ENCODE measurements at regions not wholly inside any gene's neighbourhood (a gene's known extent, or its start where the extent isn't known, plus 50 kb on each side); places are given as distances from the start of the nearest gene placed in this dataset.

- Mint-ChIP-seq H3K4me3 (no peak overlapping the region), H3K27me3 (peaks cover 1% of the 10 kb centered on the region), H3K27ac (no peak overlapping the region), H3K36me3 (ENCODE audit: low read depth) (no peaks in the 10 kb centered on the region), H3K9me3 (ENCODE audit: low read depth) (peaks cover 9% of the 10 kb centered on the region), H3K4me1 (no peaks in the 10 kb centered on the region)
- ATAC-seq (no peak), DNase-seq (no peak)
- ChIA-PET CTCF (no interaction called here), POLR2A (interaction anchor here (0.7 kb wide), 1 partner anchor 464 kb away, joined by 3 read pairs; no protein-coding TSS in a partner anchor)
- intact Hi-C loops (cut with DNase I, micrococcal nuclease): no loop called here
Observed at GRCh38 chr4:37001688-37002436, 242.7 kb upstream of the NWD2 start.

- Mint-ChIP-seq H3K36me3 (ENCODE audit: low read depth) (no peaks in the 10 kb centered on the region), H3K27ac (no peak overlapping the region), H3K4me1 (no peaks in the 10 kb centered on the region), H3K4me3 (no peak overlapping the region), H3K27me3 (peaks cover 1% of the 10 kb centered on the region), H3K9me3 (ENCODE audit: low read depth) (peaks cover 9% of the 10 kb centered on the region)
- intact Hi-C loops (cut with DNase I, micrococcal nuclease): no loop called here
- ChIA-PET CTCF (no interaction called here), POLR2A (no interaction called here)
- ATAC-seq (no peak), DNase-seq (no peak)
Observed at GRCh38 chr4:37002625-37003024, 241.9 kb upstream of the NWD2 start.

DNA sequence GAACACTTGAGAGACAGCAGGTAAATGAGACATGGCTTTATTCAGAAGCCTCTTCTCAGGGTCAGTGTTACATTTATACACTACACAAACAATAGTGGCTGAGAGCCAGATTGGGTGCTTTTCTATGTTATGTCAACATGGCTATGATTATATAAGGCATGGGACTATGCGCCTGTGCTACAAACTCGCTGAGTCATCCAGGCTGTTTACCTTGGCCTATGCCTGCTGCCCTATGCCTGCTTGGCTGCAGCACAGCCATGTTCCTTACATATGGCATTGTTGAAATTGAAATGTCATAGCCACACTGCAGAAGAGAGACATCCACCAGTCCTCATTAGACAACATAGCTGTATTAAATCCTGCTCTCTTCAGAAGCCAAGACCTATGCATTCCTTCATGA lies 236.3 kb upstream of the NWD2 start:
- Mint-ChIP-seq H3K27ac (no peak overlapping the region), H3K36me3 (ENCODE audit: low read depth) (no peaks in the 10 kb centered on the region), H3K4me3 (no peak overlapping the region), H3K4me1 (no peaks in the 10 kb centered on the region), H3K9me3 (ENCODE audit: low read depth) (peaks cover 7% of the 10 kb centered on the region), H3K27me3 (no peaks in the 10 kb centered on the region)
- ATAC-seq: no peak
- intact Hi-C loops (cut with DNase I, micrococcal nuclease): no loop called here
- DNase-seq: no peak
- ChIA-PET POLR2A (no interaction called here), CTCF (no interaction called here)

DNA sequence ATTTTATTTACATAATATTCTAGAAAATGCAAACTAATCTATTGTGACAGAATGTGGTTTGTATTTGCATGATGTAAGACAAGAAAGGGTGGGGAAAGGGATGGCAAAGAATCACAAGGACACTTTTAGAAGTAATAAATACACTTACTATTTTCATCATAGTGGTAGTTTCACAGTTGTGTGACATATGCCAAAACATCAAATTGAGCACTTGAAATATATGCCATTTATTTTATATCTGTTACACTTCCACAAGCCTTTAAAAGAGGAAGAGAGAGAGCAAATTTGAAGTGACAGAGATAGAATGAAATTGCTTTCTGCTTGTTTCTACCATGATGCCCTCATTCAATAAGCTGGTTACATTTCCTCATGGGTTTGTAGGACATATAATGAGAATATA lies 230.0 kb upstream of the NWD2 start:
- H3K36me3 Mint-ChIP-seq (ENCODE audit: low read depth): no peaks in the 10 kb centered on the region
- no peak overlapping the region for H3K4me3 Mint-ChIP-seq
- no peaks in the 10 kb centered on the region for H3K4me1 Mint-ChIP-seq
- no peak overlapping the region for H3K27ac Mint-ChIP-seq
- no peaks in the 10 kb centered on the region for H3K27me3 Mint-ChIP-seq
- DNase-seq (no peak), ATAC-seq (no peak)
- CTCF ChIA-PET: no interaction called here
- no peaks in the 10 kb centered on the region for H3K9me3 Mint-ChIP-seq (ENCODE audit: low read depth)
- POLR2A ChIA-PET: no interaction called here
- intact Hi-C loops (cut with DNase I, micrococcal nuclease): no loop called here

DNA sequence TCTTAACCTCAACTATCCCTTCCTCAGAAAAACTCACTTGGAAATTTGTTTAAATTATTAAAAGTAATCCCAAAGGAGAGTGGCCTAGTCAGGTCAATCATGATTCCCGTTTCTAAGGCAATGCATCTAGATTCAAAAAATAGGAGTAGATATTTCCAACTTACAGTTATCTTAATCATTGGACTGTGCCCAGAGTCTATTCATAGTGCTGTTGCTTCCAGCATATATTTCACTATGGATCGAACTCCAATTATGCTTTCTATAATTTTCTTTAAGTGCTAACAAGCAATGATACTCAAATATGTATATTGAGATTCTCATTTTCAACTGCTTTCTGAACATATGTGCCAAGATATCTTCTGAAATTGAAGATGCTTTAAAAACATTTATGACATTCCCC lies 229.2 kb upstream of the NWD2 start:
- intact Hi-C loops (cut with DNase I, micrococcal nuclease): no loop called here
- ChIA-PET CTCF (no interaction called here), POLR2A (no interaction called here)
- no peaks in the 10 kb centered on the region for H3K27me3 Mint-ChIP-seq
- no peaks in the 10 kb centered on the region for H3K4me1 Mint-ChIP-seq
- no peaks in the 10 kb centered on the region for H3K9me3 Mint-ChIP-seq (ENCODE audit: low read depth)
- H3K36me3 Mint-ChIP-seq (ENCODE audit: low read depth): no peaks in the 10 kb centered on the region
- ATAC-seq: no peak
- no peak overlapping the region for H3K4me3 Mint-ChIP-seq
- DNase-seq: no peak
- H3K27ac Mint-ChIP-seq: no peak overlapping the region

GRCh38 chr4:37023504-37023903 lies 221.0 kb upstream of the NWD2 start:
- ChIA-PET CTCF (no interaction called here), POLR2A (no interaction called here)
- no peak overlapping the region for H3K4me3 Mint-ChIP-seq
- no peaks in the 10 kb centered on the region for H3K36me3 Mint-ChIP-seq (ENCODE audit: low read depth)
- DNase-seq (no peak), ATAC-seq (peak; percentile 39)
- no peaks in the 10 kb centered on the region for H3K4me1 Mint-ChIP-seq
- H3K27ac Mint-ChIP-seq: no peak overlapping the region
- H3K9me3 Mint-ChIP-seq (ENCODE audit: low read depth): no peaks in the 10 kb centered on the region
- intact Hi-C loops (cut with DNase I, micrococcal nuclease): no loop called here
- peaks cover 2% of the 10 kb centered on the region for H3K27me3 Mint-ChIP-seq

DNA sequence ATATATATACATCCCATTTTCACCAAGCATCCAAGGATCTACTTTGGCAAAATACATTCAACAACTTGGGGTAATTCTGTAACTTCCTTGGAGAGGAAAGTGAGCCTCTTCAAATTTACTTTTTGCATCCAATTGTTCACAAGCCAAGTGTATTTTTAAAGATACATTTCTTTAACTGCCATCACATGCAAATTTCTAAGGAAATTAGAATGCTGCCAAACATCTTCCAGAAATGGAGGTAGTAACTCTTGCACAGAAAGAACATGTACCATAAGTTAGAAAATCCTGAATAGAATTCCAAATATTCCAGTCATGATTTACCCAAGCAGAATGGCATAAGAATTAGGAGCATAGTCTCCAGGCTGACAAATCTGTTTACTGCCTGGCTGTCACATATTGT lies 220.5 kb upstream of the NWD2 start:
- no peak for DNase-seq
- no peak for ATAC-seq
- POLR2A ChIA-PET: no interaction called here
- Mint-ChIP-seq H3K4me3 (no peak overlapping the region), H3K9me3 (ENCODE audit: low read depth) (no peaks in the 10 kb centered on the region), H3K4me1 (no peaks in the 10 kb centered on the region), H3K27ac (no peak overlapping the region), H3K36me3 (ENCODE audit: low read depth) (no peaks in the 10 kb centered on the region), H3K27me3 (peaks cover 2% of the 10 kb centered on the region)
- CTCF ChIA-PET: no interaction called here
- intact Hi-C loops (cut with DNase I, micrococcal nuclease): no loop called here

DNA sequence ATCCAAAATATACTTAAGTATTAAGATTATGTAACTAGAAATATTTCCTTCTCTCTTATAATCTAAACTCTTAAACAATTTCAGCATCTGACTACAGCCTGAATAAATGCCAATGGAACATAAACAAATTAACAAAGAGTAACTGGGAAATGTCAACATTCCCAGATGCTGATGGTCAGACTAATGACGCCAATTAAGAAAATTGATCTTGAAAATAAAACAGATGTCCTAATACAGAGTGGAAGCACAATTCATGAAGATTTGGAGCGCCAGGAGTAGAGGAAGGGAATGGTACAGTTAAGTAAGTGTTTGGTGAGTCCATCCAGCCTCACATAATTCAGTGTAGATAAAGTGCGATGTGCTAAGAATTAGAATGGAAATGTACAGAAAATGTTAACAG lies 203.7 kb upstream of the NWD2 start:
- no peaks in the 10 kb centered on the region for H3K36me3 Mint-ChIP-seq (ENCODE audit: low read depth)
- H3K4me1 Mint-ChIP-seq: no peaks in the 10 kb centered on the region
- H3K27me3 Mint-ChIP-seq: peaks cover 2% of the 10 kb centered on the region
- no peak for ATAC-seq
- no peak overlapping the region for H3K4me3 Mint-ChIP-seq
- POLR2A ChIA-PET: no interaction called here
- H3K27ac Mint-ChIP-seq: no peak overlapping the region
- H3K9me3 Mint-ChIP-seq (ENCODE audit: low read depth): peaks cover 2% of the 10 kb centered on the region
- intact Hi-C loops (cut with DNase I, micrococcal nuclease): no loop called here
- CTCF ChIA-PET: no interaction called here
- DNase-seq: no peak

GRCh38 chr4:37043342-37043741 lies 201.2 kb upstream of the NWD2 start:
- intact Hi-C loops (cut with DNase I, micrococcal nuclease): no loop called here
- no peak overlapping the region for H3K4me3 Mint-ChIP-seq
- no peaks in the 10 kb centered on the region for H3K9me3 Mint-ChIP-seq (ENCODE audit: low read depth)
- ATAC-seq (no peak), DNase-seq (no peak)
- H3K27ac Mint-ChIP-seq: no peak overlapping the region
- CTCF ChIA-PET: no interaction called here
- no peaks in the 10 kb centered on the region for H3K4me1 Mint-ChIP-seq
- POLR2A ChIA-PET: no interaction called here
- H3K27me3 Mint-ChIP-seq: no peaks in the 10 kb centered on the region
- H3K36me3 Mint-ChIP-seq (ENCODE audit: low read depth): no peaks in the 10 kb centered on the region

GRCh38 chr4:37051111-37051510 lies 193.4 kb upstream of the NWD2 start:
- intact Hi-C loops (cut with DNase I, micrococcal nuclease): no loop called here
- DNase-seq (no peak), ATAC-seq (no peak)
- no peaks in the 10 kb centered on the region for H3K36me3 Mint-ChIP-seq (ENCODE audit: low read depth)
- no peak overlapping the region for H3K4me3 Mint-ChIP-seq
- CTCF ChIA-PET: no interaction called here
- POLR2A ChIA-PET: no interaction called here
- no peaks in the 10 kb centered on the region for H3K4me1 Mint-ChIP-seq
- H3K9me3 Mint-ChIP-seq (ENCODE audit: low read depth): no peaks in the 10 kb centered on the region
- peaks cover 2% of the 10 kb centered on the region for H3K27me3 Mint-ChIP-seq
- no peak overlapping the region for H3K27ac Mint-ChIP-seq

DNA sequence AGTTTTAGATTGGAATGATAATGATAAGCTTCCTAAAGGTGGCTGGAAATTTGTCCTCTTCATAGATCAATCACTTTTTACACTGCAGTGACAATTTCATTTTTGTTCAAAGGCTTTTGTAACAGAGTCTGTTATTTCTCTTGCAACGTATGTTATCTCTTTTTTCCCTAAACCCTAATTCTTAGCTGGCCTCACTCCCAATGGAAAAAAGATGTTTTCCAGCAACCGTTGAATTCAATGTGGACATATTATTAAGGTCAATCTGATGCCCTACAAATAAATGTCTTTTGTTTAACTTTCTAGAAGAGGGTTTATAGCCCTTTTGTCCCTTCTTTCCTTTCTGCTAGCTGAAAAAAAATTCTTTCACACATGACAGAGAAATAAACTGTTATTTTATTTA lies 192.7 kb upstream of the NWD2 start:
- POLR2A ChIA-PET: no interaction called here
- Mint-ChIP-seq H3K27ac (no peak overlapping the region), H3K9me3 (ENCODE audit: low read depth) (no peaks in the 10 kb centered on the region), H3K36me3 (ENCODE audit: low read depth) (no peaks in the 10 kb centered on the region), H3K27me3 (peaks cover 2% of the 10 kb centered on the region), H3K4me3 (no peak overlapping the region), H3K4me1 (no peaks in the 10 kb centered on the region)
- CTCF ChIA-PET: interaction anchor here (1.2 kb wide), 1 partner anchor 16 kb away, joined by 4 read pairs; no protein-coding TSS in a partner anchor
- no peak for DNase-seq
- intact Hi-C loops (cut with DNase I, micrococcal nuclease): no loop called here
- ATAC-seq: no peak

DNA sequence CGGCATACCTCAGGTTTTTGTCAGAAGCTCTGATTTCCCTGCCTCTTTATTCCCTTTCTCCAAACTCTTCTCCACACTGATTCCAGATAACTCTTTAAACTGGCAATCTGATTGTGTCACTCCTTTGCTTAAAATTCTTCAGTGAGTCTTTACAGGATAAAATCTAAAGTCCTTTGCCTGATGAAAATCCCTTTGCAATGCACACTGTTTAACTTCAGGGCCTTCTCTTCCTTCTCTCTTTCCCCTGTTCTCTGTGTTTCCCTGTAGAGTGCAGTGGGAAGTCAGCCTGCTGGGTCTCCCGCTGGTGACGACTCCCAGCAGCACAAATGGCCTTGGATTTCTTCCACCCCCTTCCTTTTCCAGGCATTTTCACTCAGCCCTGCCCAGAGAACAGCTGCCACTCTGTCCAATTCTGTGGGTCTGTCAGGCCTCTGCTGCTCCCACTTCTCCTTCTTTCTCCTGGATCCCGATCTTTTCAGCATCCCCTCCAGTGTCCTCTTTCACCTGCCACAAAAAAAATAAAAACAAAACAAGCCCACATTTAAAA lies 189.9 kb upstream of the NWD2 start:
- H3K36me3 Mint-ChIP-seq (ENCODE audit: low read depth): no peaks in the 10 kb centered on the region
- CTCF ChIA-PET: no interaction called here

GRCh38 chr4:37058826-37059225 lies 185.7 kb upstream of the NWD2 start:
- no peak for DNase-seq
- no peak for ATAC-seq
- CTCF ChIA-PET: no interaction called here
- POLR2A ChIA-PET: no interaction called here
- H3K27me3 Mint-ChIP-seq: no peaks in the 10 kb centered on the region
- no peaks in the 10 kb centered on the region for H3K36me3 Mint-ChIP-seq (ENCODE audit: low read depth)
- H3K4me3 Mint-ChIP-seq: no peak overlapping the region
- no peaks in the 10 kb centered on the region for H3K4me1 Mint-ChIP-seq
- intact Hi-C loops (cut with DNase I, micrococcal nuclease): no loop called here
- no peak overlapping the region for H3K27ac Mint-ChIP-seq
- H3K9me3 Mint-ChIP-seq (ENCODE audit: low read depth): no peaks in the 10 kb centered on the region

More for the DNA sequence above, 189.9 kb upstream of the NWD2 start:
- POLR2A ChIA-PET: no interaction called here
- intact Hi-C loops (cut with DNase I, micrococcal nuclease): no loop called here
- ATAC-seq: no peak
- Mint-ChIP-seq H3K4me3 (no peak overlapping the region), H3K9me3 (ENCODE audit: low read depth) (no peaks in the 10 kb centered on the region), H3K4me1 (no peaks in the 10 kb centered on the region), H3K27me3 (no peaks in the 10 kb centered on the region), H3K27ac (no peak overlapping the region)
- no peak for DNase-seq

All from activated CD4-positive, alpha-beta T cell treated with anti-CD3 and anti-CD28 coated beads for 36 hours (primary cell).